ENCODE measurements at regions not wholly inside any gene's neighbourhood (a gene's known extent, or its start where the extent isn't known, plus 50 kb on each side); places are given as distances from the start of the nearest gene placed in this dataset.
"Not testable (repeated sequence)": the region's sequence is repeated elsewhere in the genome, so short reads cannot be mapped to it uniquely, and the experiment has no call there.

DNA sequence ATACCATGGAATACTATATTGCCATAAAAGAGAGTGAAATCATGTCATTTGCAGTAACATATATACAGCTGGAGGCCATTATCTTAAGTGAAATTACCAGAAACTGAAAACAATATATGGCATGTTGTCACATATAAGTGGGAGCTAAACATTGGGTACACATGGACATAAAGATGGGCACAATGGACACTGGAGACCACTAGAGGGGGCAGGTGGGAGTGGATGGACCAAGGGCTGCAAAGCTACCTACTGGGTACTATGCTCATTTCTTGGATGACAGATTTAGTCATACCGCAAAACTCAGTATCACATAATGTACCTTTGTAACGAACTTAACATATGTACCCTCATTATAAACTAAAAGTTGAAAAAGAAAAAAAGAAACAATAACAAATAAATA, 1167.6 kb downstream of the NXPH1 start:
- Histone ChIP-seq H3K79me2 (ENCODE audit: insufficient read depth, low read length) (no peaks in the 10 kb centered on the region), H3K4me3 (ENCODE audit: insufficient read depth, low read length, poor library complexity, severe bottlenecking) (no peak overlapping the region), H2AFZ (ENCODE audit: low read depth, low read length, severe bottlenecking) (no peak overlapping the region), H4K20me1 (ENCODE audit: low read depth, low read length) (no peaks in the 10 kb centered on the region), H3K4me2 (ENCODE audit: low read depth, low read length, poor library complexity, severe bottlenecking) (no peak overlapping the region), H3K9me3 (ENCODE audit: insufficient read depth, low read length) (no peaks in the 10 kb centered on the region), H3F3A (ENCODE audit: insufficient read depth) (no peaks in the 10 kb centered on the region), H3K27me3 (ENCODE audit: low read length) (no peaks in the 10 kb centered on the region), H3K9me2 (replicated peaks; ENCODE audit: insufficient read depth, low read length) (no peaks in the 10 kb centered on the region), H3K27ac (ENCODE audit: low read depth, low read length) (no peak overlapping the region), H3K36me3 (ENCODE audit: low read length) (no peaks in the 10 kb centered on the region), H3K9ac (ENCODE audit: low read length) (no peak overlapping the region)
- no peak for TF ChIP-seq EZH2phosphoT487 (conservative IDR thresholded peaks at IDR 0.05; ENCODE audit: low read length)
- TF ChIP-seq, protein P1, sequence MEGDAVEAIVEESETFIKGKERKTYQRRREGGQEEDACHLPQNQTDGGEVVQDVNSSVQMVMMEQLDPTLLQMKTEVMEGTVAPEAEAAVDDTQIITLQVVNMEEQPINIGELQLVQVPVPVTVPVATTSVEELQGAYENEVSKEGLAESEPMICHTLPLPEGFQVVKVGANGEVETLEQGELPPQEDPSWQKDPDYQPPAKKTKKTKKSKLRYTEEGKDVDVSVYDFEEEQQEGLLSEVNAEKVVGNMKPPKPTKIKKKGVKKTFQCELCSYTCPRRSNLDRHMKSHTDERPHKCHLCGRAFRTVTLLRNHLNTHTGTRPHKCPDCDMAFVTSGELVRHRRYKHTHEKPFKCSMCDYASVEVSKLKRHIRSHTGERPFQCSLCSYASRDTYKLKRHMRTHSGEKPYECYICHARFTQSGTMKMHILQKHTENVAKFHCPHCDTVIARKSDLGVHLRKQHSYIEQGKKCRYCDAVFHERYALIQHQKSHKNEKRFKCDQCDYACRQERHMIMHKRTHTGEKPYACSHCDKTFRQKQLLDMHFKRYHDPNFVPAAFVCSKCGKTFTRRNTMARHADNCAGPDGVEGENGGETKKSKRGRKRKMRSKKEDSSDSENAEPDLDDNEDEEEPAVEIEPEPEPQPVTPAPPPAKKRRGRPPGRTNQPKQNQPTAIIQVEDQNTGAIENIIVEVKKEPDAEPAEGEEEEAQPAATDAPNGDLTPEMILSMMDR (IDR thresholded peaks at IDR 0.05; ENCODE audit: insufficient read depth, low read length, poor library complexity, severe bottlenecking) = no peak

DNA sequence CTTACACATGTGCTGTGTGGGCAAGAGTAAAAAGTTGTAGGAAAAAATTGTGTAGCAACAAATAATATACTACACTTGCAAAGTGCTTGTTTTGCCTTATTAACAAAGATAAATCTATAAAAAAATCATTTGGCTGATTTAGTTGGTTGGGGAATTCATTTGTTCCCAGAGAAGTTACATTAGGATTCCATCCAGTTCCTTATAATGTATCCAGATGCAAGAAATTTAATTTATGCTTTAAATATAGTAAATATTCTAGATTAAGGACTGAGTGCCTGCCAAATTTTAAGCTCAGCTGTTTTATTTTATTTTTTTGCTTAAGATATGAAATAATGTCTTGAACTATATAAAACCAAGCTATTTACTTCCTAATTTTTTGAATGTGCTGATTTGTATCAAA, 1169.9 kb downstream of the NXPH1 start:
- H3K9me3 ChIP-seq (ENCODE audit: insufficient read depth, low read length) = no peaks in the 10 kb centered on the region
- TF ChIP-seq, protein P1 (IDR thresholded peaks at IDR 0.05; ENCODE audit: insufficient read depth, low read length, poor library complexity, severe bottlenecking) = no peak
- TF ChIP-seq EZH2phosphoT487 (conservative IDR thresholded peaks at IDR 0.05; ENCODE audit: low read length) = no peak
- no peaks in the 10 kb centered on the region for H3F3A ChIP-seq (ENCODE audit: insufficient read depth)
- H3K4me2 ChIP-seq (ENCODE audit: low read depth, low read length, poor library complexity, severe bottlenecking) = no peak overlapping the region
- H4K20me1 ChIP-seq (ENCODE audit: low read depth, low read length) = no peaks in the 10 kb centered on the region
- H3K27me3 ChIP-seq (ENCODE audit: low read length) = no peaks in the 10 kb centered on the region
- H3K4me3 ChIP-seq (ENCODE audit: insufficient read depth, low read length, poor library complexity, severe bottlenecking) = no peak overlapping the region
- H3K9me2 ChIP-seq (replicated peaks; ENCODE audit: insufficient read depth, low read length) = no peaks in the 10 kb centered on the region
- no peak overlapping the region for H2AFZ ChIP-seq (ENCODE audit: low read depth, low read length, severe bottlenecking)
- no peak overlapping the region for H3K27ac ChIP-seq (ENCODE audit: low read depth, low read length)
- no peaks in the 10 kb centered on the region for H3K36me3 ChIP-seq (ENCODE audit: low read length)
- H3K9ac ChIP-seq (ENCODE audit: low read length) = no peak overlapping the region
- no peaks in the 10 kb centered on the region for H3K79me2 ChIP-seq (ENCODE audit: insufficient read depth, low read length)

DNA sequence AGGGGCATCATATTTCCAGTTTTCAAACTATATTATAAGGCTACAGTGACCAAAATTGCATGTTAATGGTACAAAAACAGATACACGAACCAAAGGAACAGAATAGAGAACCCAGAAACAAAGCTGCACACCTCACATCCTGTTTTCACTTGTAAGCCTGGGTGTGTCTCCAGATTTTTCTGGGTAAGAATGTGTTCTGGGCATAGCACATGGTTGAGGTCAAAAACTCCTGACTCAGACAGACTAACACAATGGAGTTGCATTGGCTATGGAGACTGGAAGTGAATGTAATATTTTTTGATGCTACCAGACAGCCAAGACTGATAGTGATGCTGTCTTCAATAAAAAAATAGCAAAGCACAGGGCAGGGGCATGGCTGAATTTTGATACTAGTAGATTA, 1175.2 kb downstream of the NXPH1 start:
- Histone ChIP-seq H3K27ac (ENCODE audit: low read depth, low read length) (no peak overlapping the region), H3F3A (ENCODE audit: insufficient read depth) (no peaks in the 10 kb centered on the region), H2AFZ (ENCODE audit: low read depth, low read length, severe bottlenecking) (no peak overlapping the region), H3K36me3 (ENCODE audit: low read length) (no peaks in the 10 kb centered on the region), H3K9me2 (replicated peaks; ENCODE audit: insufficient read depth, low read length) (no peaks in the 10 kb centered on the region), H3K79me2 (ENCODE audit: insufficient read depth, low read length) (no peaks in the 10 kb centered on the region), H4K20me1 (ENCODE audit: low read depth, low read length) (no peaks in the 10 kb centered on the region), H3K4me3 (ENCODE audit: insufficient read depth, low read length, poor library complexity, severe bottlenecking) (no peak overlapping the region), H3K27me3 (ENCODE audit: low read length) (no peaks in the 10 kb centered on the region), H3K9me3 (ENCODE audit: insufficient read depth, low read length) (no peaks in the 10 kb centered on the region), H3K9ac (ENCODE audit: low read length) (no peak overlapping the region), H3K4me2 (ENCODE audit: low read depth, low read length, poor library complexity, severe bottlenecking) (no peak overlapping the region)
- TF ChIP-seq, protein P1 (IDR thresholded peaks at IDR 0.05; ENCODE audit: insufficient read depth, low read length, poor library complexity, severe bottlenecking) = no peak
- TF ChIP-seq EZH2phosphoT487 (conservative IDR thresholded peaks at IDR 0.05; ENCODE audit: low read length) = no peak

DNA sequence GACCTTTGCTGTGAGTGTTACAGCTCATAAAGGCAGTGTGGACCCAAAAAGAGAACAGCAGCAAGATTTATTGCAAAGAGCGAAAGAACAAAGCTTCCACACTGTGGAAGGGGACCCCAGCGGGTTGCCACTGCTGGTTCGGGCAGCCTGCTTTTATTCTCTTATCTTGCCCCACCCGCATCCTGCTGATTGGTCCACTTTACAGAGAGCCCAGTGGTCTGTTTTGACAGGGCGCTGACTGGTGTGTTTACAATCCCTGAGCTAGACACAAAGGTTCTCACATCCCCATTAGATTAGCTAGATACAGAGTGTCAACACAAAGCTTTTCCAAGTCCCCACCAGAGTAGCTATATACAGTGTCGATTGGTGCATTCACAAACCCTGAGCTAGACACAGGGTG, 1187.5 kb downstream of the NXPH1 start:
- not testable (repeated sequence) for H3F3A ChIP-seq (ENCODE audit: insufficient read depth); H2AFZ ChIP-seq (ENCODE audit: low read depth, low read length, severe bottlenecking); H3K27ac ChIP-seq (ENCODE audit: low read depth, low read length); H3K36me3 ChIP-seq (ENCODE audit: low read length); H3K4me3 ChIP-seq (ENCODE audit: insufficient read depth, low read length, poor library complexity, severe bottlenecking); H3K9me2 ChIP-seq (replicated peaks; ENCODE audit: insufficient read depth, low read length); H3K79me2 ChIP-seq (ENCODE audit: insufficient read depth, low read length); H3K27me3 ChIP-seq (ENCODE audit: low read length); H3K9me3 ChIP-seq (ENCODE audit: insufficient read depth, low read length); H4K20me1 ChIP-seq (ENCODE audit: low read depth, low read length); H3K4me2 ChIP-seq (ENCODE audit: low read depth, low read length, poor library complexity, severe bottlenecking); H3K9ac ChIP-seq (ENCODE audit: low read length)

DNA sequence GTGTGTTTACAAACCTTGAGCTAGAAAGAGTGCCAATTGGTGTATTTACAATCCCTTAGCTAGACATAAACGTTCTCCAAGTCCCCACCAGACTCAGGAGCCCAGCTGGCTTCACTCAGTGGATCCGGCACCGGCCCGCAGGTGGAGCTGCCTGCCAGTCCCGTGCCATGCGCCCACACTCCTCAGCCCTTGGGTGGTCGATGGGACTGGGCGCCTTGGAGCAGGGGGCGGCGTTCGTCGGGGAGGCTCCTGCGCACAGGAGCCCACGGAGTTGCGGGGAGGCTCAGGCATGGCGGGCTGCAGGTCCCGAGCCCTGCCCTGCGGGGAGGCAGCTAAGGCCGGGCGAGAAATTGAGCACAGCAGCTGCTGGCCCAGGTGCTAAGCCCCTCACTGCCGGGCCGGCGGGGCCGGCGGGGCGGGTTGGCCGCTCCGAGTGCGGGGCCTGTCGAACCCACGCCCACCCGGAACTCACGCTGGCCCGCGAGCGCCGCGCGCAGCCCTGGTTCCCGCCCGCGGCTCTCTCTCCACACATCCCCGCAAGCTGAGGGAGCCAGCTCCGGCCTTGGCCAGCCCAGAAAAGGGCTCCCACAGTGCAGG, 1188.0 kb downstream of the NXPH1 start:
- not testable (repeated sequence) for H2AFZ ChIP-seq (ENCODE audit: low read depth, low read length, severe bottlenecking); H3K4me2 ChIP-seq (ENCODE audit: low read depth, low read length, poor library complexity, severe bottlenecking); H3K27ac ChIP-seq (ENCODE audit: low read depth, low read length); H3K79me2 ChIP-seq (ENCODE audit: insufficient read depth, low read length); H3K27me3 ChIP-seq (ENCODE audit: low read length); H3K9ac ChIP-seq (ENCODE audit: low read length); H3K36me3 ChIP-seq (ENCODE audit: low read length); H3F3A ChIP-seq (ENCODE audit: insufficient read depth); H3K9me3 ChIP-seq (ENCODE audit: insufficient read depth, low read length); H3K9me2 ChIP-seq (replicated peaks; ENCODE audit: insufficient read depth, low read length); H4K20me1 ChIP-seq (ENCODE audit: low read depth, low read length); H3K4me3 ChIP-seq (ENCODE audit: insufficient read depth, low read length, poor library complexity, severe bottlenecking)
